Cardiac fibroblast (primary cell): ENCODE measurements at regions not wholly inside any gene's neighbourhood (a gene's known extent, or its start where the extent isn't known, plus 50 kb on each side); places are given as distances from the start of the nearest gene placed in this dataset.

Experiments
- DNase-seq, 2 donors: peaks; one replicate each; pipeline versions ENCODE4 v3.0.0 to v3.0.0-alpha.2; 2010; ENCODE audit warnings: low read depth in 2 of 2
- H3K4me3 ChIP-seq, 2 donors: replicated peaks in 1 of 2; 1 replicate in 1 of 2; 2 replicates in 1 of 2; pipeline ENCODE4 v1.5.1; 2011; ENCODE audit warnings: low read depth in 2 of 2, low read length in 2 of 2, mild to moderate bottlenecking in 2 of 2, moderate library complexity in 1 of 2
- CTCF ChIP-seq: IDR thresholded peaks from one replicate; pipeline ENCODE4 v1.5.1; 2011; ENCODE audit warnings: low read depth, mild to moderate bottlenecking, low read length, inconsistent platforms

- no peak for TF ChIP-seq CTCF
- no peak overlapping the region for H3K4me3 ChIP-seq
- DNase-seq: no peak
Observed at GRCh38 chr12:116361414-116362223, 84.1 kb upstream of the MED13L start.

GRCh38 chr12:116365114-116365513, 87.6 kb upstream of the MED13L start:
- no peak for TF ChIP-seq CTCF
- H3K4me3 ChIP-seq: no peak overlapping the region
- no peak for DNase-seq

GRCh38 chr12:116365606-116366455, 88.3 kb upstream of the MED13L start:
- DNase-seq: no peak
- no peak overlapping the region for H3K4me3 ChIP-seq
- TF ChIP-seq CTCF: no peak

GRCh38 chr12:116366456-116366776, 88.9 kb upstream of the MED13L start:
- TF ChIP-seq CTCF: no peak
- H3K4me3 ChIP-seq: no peak overlapping the region
- DNase-seq: no peak

- no peak for DNase-seq
- no peak overlapping the region for H3K4me3 ChIP-seq
- no peak for TF ChIP-seq CTCF
Observed at GRCh38 chr12:116366824-116367223, 89.3 kb upstream of the MED13L start.

GRCh38 chr12:116368196-116369194, 91.0 kb upstream of the MED13L start:
- no peak for TF ChIP-seq CTCF
- no peak overlapping the region for H3K4me3 ChIP-seq
- no peak for DNase-seq
